Upper lobe of left lung (tissue), 6 donors: ENCODE measurements at regions not wholly inside any gene's neighbourhood (a gene's known extent, or its start where the extent isn't known, plus 50 kb on each side); places are given as distances from the start of the nearest gene placed in this dataset.

ENCODE experiments used
- ATAC-seq, 2 donors: fragments of 200-7000 bp; cut with Tn5 transposase; one replicate each; pipeline ENCODE4 v1.9.1; 2022; ENCODE audit warnings: mild to moderate bottlenecking in 2 of 2, moderate library complexity in 2 of 2; ENCODE audit not compliant: low FRiP score in 2 of 2
- DNase-seq, 2 donors: peaks; one replicate each; pipeline ENCODE4 v3.0.0-alpha.2; 2019 to 2020
- H3K27ac ChIP-seq, 4 donors: fragments of 200-600 bp; sonication (generic); one replicate each; pipeline ENCODE4 v1.5.1; 2016 to 2019
- H3K27me3 ChIP-seq, 4 donors: fragments of 200-600 bp; sonication (generic); one replicate each; pipeline ENCODE4 v1.5.1; 2017 to 2019
- H3K36me3 ChIP-seq, 4 donors: fragments of 200-600 bp; sonication (generic); one replicate each; pipeline ENCODE4 v1.5.1; 2016 to 2019
- H3K4me1 ChIP-seq, 4 donors: fragments of 200-600 bp; sonication (generic); one replicate each; pipeline ENCODE4 v1.5.1; 2018 to 2019
- H3K4me3 ChIP-seq, 4 donors: fragments of 200-600 bp; sonication (generic); one replicate each; pipeline ENCODE4 v1.5.1; 2017 to 2019; ENCODE audit warnings: mild to moderate bottlenecking in 2 of 4, moderate library complexity in 1 of 4
- H3K9me3 ChIP-seq, 4 donors: fragments of 200-600 bp; sonication (generic); one replicate each; pipeline ENCODE4 v1.5.1; 2018 to 2019
- EP300 ChIP-seq, 4 donors: sonication (generic); formaldehyde crosslinking; IDR thresholded peaks; one replicate each; pipeline ENCODE4 v1.5.1; 2017; ENCODE audit warnings: antibody characterized with exemption in 4 of 4, control low read depth in 2 of 4
- POLR2A ChIP-seq, 4 donors: fragments of 450-650 bp; IDR thresholded peaks; one replicate each; pipeline ENCODE4 v1.5.1; 2016 to 2017; ENCODE audit warnings: antibody characterized with exemption in 4 of 4, mild to moderate bottlenecking in 2 of 4
- POLR2AphosphoS5 ChIP-seq, 2 donors: sonication (generic); formaldehyde crosslinking; IDR thresholded peaks; one replicate each; pipeline ENCODE4 v1.5.1; 2017; ENCODE audit warnings: antibody characterized with exemption in 2 of 2
- WGBS, 2 donors: methylation state at CpG; one replicate each; pipeline ENCODE4 v1.1.5; 2017 to 2018; 5-methylcytosine and 5-hydroxymethylcytosine counted together
- TF ChIP-seq, protein P1 (sequence below), 6 experiments: fragments of 450-650 bp in 4 of 6; fragments of 200-600 bp in 2 of 6; sonication (generic) in 2 of 6; IDR thresholded peaks; one replicate each; pipeline ENCODE4 v1.5.1; 2016 to 2019; ENCODE audit warnings: antibody characterized with exemption in 6 of 6
- donor health status: DM: no; HTN: no; CAD: no; lungs with moderate emphysema.
- donor health status: DM: no; HTN: yes; CAD: no; lungs with severe emphysema.

DNA sequence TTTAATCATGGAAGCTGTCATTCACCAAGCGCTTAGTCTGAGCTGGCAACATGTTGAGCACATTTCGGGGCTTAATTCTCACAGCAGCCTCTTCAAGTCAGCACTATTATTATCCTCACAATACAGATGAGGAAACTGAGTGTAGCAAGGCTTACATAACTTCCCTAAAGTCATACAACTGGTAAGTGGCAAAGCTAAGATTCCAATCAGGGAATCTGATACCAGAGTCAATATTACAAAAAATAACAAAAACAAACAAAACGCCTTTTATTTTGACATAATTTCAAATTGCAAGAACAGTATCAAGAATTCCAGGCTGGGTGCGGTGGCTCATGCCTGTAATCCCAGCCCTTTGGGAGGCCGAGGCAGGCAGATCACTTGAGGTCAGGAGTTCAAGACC lies 120.4 kb upstream of the DUSP21 start:
- TF ChIP-seq, protein P1, sequence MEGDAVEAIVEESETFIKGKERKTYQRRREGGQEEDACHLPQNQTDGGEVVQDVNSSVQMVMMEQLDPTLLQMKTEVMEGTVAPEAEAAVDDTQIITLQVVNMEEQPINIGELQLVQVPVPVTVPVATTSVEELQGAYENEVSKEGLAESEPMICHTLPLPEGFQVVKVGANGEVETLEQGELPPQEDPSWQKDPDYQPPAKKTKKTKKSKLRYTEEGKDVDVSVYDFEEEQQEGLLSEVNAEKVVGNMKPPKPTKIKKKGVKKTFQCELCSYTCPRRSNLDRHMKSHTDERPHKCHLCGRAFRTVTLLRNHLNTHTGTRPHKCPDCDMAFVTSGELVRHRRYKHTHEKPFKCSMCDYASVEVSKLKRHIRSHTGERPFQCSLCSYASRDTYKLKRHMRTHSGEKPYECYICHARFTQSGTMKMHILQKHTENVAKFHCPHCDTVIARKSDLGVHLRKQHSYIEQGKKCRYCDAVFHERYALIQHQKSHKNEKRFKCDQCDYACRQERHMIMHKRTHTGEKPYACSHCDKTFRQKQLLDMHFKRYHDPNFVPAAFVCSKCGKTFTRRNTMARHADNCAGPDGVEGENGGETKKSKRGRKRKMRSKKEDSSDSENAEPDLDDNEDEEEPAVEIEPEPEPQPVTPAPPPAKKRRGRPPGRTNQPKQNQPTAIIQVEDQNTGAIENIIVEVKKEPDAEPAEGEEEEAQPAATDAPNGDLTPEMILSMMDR (IDR thresholded peaks at IDR 0.05) = no peak
- no peak for TF ChIP-seq POLR2AphosphoS5 (IDR thresholded peaks at IDR 0.05)
- no peak for TF ChIP-seq POLR2A (IDR thresholded peaks at IDR 0.05)
- TF ChIP-seq EP300 (IDR thresholded peaks at IDR 0.05) = no peak
- Histone ChIP-seq H3K36me3 (no peaks in the 10 kb centered on the region), H3K27ac (no peak overlapping the region), H3K4me3 (no peak overlapping the region), H3K4me1 (no peaks in the 10 kb centered on the region), H3K9me3 (no peaks in the 10 kb centered on the region), H3K27me3 (no peaks in the 10 kb centered on the region)
- WGBS, 2 donors = 89 to 93% methylated on average over 3 to 5 of the region's 5 CpGs
- DNase-seq (no peak), ATAC-seq (no peak)

DNA sequence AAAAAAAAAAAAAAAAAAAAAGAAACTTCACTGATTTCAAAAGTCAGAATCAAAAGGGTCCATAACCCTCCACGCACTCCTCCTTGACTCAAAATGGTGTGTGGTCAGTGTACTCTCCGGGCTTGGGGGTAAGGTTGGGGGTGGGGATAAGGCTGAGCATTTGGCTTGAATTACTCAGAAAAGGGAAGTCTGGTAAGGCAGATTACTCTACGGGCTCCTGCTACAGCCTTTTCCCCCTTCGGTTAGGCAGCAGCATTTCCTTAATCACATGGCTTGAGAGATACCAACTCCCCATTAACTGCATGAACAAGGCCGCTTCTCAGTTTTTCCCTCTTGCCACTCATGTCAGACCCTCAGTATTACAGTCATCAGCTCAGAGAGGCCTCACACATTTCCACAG lies 135.4 kb upstream of the DUSP21 start:
- DNase-seq (no peak), ATAC-seq (no peak)
- WGBS, 2 donors = 55 to 76% methylated on average over 2 to 5 of the region's 5 CpGs
- H3K27me3 ChIP-seq = no peaks in the 10 kb centered on the region
- TF ChIP-seq POLR2AphosphoS5 (IDR thresholded peaks at IDR 0.05) (no peak), POLR2A (IDR thresholded peaks at IDR 0.05) (no peak), EP300 (IDR thresholded peaks at IDR 0.05) (no peak)
- TF ChIP-seq, protein P1 (IDR thresholded peaks at IDR 0.05) = no peak
- H3K27ac ChIP-seq = no peak overlapping the region
- no peaks in the 10 kb centered on the region for H3K4me1 ChIP-seq
- no peak overlapping the region for H3K4me3 ChIP-seq
- H3K36me3 ChIP-seq = no peaks in the 10 kb centered on the region
- H3K9me3 ChIP-seq = no peaks in the 10 kb centered on the region

DNA sequence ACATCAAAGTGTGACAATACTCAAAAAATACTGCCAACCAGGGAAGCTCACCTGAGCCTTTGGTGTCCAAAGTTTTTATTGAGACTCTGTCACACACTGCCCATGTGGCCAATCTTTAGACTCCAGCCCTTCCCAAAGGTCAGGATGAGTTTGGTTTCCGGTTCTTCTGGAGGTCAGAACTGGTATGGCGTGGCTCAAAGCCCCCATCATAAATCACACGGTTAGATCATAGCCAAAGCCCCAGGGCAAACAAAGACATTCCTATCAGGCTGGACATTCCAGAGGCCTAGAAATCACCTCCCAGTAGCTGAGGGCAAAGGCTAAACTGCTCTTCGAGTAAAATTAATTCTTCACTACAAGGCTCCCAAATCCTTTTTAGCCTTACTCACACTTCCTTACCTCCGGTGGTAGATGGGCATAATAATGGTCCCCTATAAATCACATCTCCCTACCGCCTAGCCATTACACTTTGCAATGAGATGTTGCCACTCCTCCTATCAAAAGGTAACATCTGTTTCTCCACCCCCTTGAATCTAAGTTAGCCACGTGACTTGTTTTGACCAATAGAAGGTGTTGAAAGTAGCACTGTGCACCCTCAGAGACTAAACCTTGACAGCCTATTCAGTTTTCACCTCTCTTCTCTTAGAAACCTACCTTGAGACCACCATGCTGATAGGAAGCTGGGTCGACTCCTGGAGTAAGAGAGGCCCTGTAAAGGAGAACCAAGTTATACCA lies 137.8 kb upstream of the DUSP21 start:
- no peaks in the 10 kb centered on the region for H3K9me3 ChIP-seq
- H3K4me3 ChIP-seq = no peak overlapping the region
- ATAC-seq (no peak), DNase-seq (no peak)
- H3K4me1 ChIP-seq = no peaks in the 10 kb centered on the region
- TF ChIP-seq POLR2AphosphoS5 (IDR thresholded peaks at IDR 0.05) (no peak), POLR2A (IDR thresholded peaks at IDR 0.05) (no peak), EP300 (IDR thresholded peaks at IDR 0.05) (no peak)
- TF ChIP-seq, protein P1 (IDR thresholded peaks at IDR 0.05) = no peak
- H3K27me3 ChIP-seq = no peaks in the 10 kb centered on the region
- WGBS, 2 donors = 78 to 85% methylated on average over 8 of the region's 8 CpGs
- H3K27ac ChIP-seq = no peak overlapping the region
- H3K36me3 ChIP-seq = no peaks in the 10 kb centered on the region

DNA sequence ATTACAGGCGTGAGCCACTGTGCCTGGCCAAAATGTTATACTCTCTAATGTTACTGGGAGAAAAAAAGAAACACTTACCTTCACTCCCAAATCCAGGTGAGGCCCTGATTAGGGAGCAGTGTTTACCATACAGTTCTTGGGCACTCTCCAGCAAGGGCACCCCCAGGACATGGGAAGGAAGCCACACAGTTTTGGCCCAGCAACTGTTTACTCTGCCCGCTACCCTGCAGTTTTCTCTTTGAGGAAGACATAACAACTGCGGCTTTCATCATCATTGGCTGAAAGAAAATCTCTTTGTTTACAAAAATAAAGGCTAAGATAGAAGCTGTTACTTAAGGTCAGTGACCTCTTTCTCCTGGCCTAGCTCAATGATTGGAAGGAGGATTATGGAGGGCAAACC lies 145.5 kb upstream of the DUSP21 start:
- no peak for ATAC-seq

More for the DNA sequence above, 145.5 kb upstream of the DUSP21 start:
- Histone ChIP-seq H3K9me3 (no peaks in the 10 kb centered on the region), H3K36me3 (no peaks in the 10 kb centered on the region), H3K27ac (no peak overlapping the region), H3K27me3 (no peaks in the 10 kb centered on the region), H3K4me1 (no peaks in the 10 kb centered on the region), H3K4me3 (no peak overlapping the region)
- TF ChIP-seq POLR2A (IDR thresholded peaks at IDR 0.05) (no peak), EP300 (IDR thresholded peaks at IDR 0.05) (no peak), POLR2AphosphoS5 (IDR thresholded peaks at IDR 0.05) (no peak)
- TF ChIP-seq, protein P1 (IDR thresholded peaks at IDR 0.05) = no peak
- 30 to 88% methylated on average over 2 to 3 of the region's 3 CpGs for WGBS, 2 donors
- DNase-seq = no peak
